NCI-H2227 (cell line): ENCODE measurements at regions not wholly inside any gene's neighbourhood (a gene's known extent, or its start where the extent isn't known, plus 50 kb on each side); places are given as distances from the start of the nearest gene placed in this dataset.

Source experiments
- DNase-seq: peaks from one replicate; lab custom pipeline; 2025; ENCODE audit not compliant: unreplicated experiment; lab: John Stamatoyannopoulos, UW

- no peak for DNase-seq
These were observed 156.3 kb downstream of the SLC7A11 start for GRCh38 chr4:138085736-138086305.

DNA sequence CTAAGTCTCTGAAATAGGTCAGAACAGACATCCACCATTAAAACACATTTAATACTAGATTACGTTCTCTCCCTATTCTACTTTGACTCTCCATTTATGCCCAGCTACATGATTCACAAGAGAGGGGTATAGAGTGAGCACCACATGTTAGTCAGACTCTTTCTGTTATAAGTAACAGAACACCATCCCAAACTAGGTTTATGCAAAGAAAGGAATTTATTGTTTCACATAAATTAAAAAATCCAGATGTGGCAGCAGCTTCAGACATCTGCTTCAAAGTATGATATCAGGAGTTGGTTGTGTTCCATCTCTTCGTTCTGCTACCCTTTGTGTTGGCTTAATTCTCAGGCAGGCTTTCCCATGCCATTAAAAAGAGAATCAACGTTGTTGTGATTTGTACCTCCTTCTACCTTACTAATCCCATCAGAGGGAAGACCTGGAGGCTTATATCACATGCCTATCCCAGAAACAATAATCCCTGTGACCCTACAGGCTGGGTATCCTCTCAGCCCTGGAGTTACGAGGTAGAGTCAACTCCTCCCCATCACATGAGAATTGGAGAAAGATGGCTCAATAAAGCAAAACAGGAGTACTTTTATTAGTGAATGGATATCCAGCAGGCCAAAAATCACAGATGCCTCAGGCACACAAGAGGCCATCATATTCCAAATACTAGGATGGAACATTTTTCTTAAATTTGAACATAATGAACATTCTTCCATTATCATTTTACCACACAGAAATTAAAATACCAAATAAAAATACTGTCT, 163.2 kb downstream of the SLC7A11 start:
- DNase-seq = no peak

- no peak for DNase-seq
These were observed 163.9 kb downstream of the SLC7A11 start for GRCh38 chr4:138078253-138078652.

DNA sequence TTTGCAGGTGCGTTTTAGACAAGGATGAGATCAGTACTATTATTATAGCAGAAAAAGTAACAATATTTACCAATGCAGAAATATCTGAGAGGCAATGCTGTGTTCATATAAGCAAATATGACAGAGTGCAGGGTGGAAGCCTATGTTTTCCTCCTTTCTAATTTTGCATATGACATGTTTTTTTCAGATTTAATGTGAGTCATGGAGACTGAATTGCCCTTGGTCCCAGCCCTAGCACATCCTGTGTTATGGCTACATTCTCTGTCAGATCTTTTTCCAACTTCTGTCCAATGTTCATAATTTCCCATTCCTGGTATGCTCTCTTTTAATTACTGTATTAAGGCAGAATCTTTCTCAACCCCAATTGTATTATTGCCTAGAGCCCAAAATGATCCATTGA, 165.6 kb downstream of the SLC7A11 start:
- no peak for DNase-seq

DNA sequence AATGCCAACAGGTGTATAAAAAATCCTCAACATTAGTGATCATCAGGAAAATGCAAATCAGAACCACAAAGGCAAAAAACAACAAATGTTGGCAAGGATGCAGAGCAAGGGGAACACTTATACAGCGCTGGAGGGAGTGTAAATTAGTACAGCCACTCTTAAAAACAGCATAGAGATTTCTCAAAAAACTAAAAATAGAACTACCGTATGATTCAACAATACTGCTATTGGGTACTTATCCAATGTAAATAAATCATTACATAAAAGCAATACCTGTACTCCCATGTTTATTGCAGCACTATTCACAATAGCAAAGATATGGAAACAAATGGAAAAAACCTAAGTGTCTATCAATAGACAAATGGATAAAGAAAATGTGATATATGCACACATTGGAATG, 171.3 kb downstream of the SLC7A11 start:
- DNase-seq = no peak

DNA sequence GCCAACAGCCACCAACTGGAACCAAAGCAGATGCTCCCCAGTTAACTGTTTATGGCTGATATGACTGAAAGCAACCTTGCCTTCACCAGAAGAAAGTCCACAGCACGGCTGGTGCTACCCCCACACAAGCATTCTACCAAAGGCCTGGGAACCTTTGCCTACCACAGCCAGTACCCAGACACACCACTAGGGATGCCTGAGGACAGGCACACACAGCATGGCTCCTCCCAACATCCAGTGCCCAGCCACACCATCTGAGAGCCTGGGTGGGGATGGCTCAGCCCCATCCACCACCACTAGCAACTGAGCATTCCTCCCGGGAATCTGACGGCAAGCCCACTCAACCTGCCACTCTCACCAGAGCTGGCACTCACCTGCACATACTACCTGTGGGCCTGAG, 178.6 kb downstream of the SLC7A11 start:
- no peak for DNase-seq

DNA sequence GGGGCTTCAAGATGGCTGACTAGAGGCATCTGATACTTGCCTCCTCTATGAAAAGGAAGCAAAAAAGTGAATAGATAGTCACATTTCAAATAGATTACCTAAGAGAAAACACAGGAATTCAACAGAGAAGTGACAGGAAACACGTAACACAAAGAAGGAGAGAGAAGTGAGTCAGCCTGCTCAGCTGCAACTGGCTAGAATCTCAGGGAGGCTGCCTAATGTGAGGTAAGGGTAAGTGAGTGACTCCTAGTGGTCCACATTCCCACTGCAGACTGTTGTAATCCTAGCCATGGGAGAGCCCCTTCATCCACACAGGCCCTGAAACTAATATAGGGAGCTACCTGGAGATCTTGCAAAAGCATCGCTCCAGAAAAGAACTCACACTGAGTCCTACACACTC, 179.2 kb downstream of the SLC7A11 start:
- DNase-seq = no peak

GRCh38 chr4:138056541-138056940, 185.6 kb downstream of the SLC7A11 start:
- no peak for DNase-seq

DNA sequence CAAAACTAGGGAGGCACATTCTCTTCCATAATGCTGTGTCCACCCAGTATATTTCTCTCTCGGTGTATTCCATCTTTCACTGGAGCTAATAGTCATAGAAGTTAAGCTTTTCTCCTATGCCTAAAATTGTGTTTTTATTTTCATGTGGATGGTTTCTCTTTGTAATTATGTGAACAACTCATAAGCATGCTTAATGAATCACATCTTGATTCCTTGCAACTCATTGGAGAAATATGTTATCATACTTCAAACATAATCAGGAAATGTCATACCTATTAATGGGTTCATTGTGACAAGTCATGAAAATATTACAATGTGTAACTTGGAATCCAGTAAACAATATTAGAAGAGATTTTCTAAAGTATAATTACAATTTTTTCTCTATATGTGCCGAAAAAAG, 186.3 kb downstream of the SLC7A11 start:
- DNase-seq = no peak

GRCh38 chr4:138053641-138054301, 188.4 kb downstream of the SLC7A11 start:
- DNase-seq = peak; percentile 49

GRCh38 chr4:138052806-138053632, 189.1 kb downstream of the SLC7A11 start:
- peak; percentile 4 for DNase-seq

- no peak for DNase-seq
These were observed 191.0 kb downstream of the SLC7A11 start for GRCh38 chr4:138051157-138051556.

- DNase-seq = peak; percentile 10
These were observed 191.5 kb downstream of the SLC7A11 start for GRCh38 chr4:138050601-138051000.

GRCh38 chr4:138049355-138049754, 192.8 kb downstream of the SLC7A11 start:
- DNase-seq = no peak

DNA sequence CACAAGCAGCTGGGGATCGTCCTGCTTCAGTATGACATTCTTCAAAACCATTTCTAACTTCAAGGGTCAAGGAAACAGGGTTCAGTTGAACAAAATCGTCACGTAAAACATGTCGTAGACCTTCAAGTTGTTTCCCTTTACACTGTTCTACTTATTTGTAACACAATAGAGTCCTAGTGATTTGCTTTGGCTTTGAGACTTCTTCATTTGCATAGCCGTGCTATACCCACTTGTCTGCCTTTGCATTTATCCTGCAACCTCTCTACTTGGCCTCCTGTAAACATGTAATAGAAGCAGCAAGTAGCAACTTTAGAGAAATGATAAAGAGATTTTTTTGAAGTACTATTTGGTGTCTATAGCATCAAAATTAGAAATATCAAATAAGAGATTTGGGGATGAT, 194.9 kb downstream of the SLC7A11 start:
- no peak for DNase-seq

GRCh38 chr4:138045036-138045435, 197.1 kb downstream of the SLC7A11 start:
- DNase-seq = peak; percentile 1

GRCh38 chr4:138039010-138039409, 203.1 kb downstream of the SLC7A11 start:
- DNase-seq = no peak

DNA sequence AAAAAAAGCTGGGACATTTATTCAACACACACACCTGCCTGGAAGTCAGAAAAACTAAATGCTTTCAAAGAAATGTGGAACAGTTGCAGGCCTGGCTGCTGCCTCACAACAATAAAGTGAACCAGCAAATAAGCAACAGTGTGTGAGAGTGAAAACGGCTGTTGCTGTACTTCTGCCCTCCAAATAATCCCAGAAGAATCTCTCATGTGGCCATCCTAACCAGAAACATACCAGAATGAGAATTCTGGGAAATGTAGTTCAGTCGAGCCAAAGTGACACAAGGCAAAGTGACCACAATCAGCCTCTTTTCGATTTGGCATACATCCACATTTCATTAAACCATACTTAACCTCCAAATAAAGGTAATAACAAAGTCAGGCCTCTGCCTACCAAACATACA, 204.5 kb downstream of the SLC7A11 start:
- DNase-seq = no peak

DNA sequence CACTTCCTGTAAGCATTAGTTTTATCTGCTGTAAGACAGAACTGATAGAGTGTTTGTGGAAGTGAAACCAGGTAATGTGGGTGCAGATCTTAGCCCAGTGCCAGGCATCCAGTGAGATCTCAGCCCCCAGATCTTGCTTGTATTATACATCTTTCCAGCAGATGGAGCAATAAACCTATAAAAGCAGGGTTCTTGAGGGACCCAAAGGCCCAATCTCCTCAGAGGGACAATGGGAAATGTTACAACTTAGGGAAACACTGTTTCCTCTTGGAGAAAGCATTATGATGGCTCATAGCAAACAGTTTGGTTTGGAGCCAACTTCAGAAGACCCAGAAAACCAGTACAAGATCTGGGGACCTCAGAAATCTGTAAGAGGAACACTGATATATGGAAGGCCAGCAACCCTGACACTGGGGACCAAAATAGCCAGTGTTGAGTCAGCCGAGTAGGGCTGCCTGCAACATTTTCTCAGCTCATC, 206.3 kb downstream of the SLC7A11 start:
- DNase-seq = peak; percentile 48

DNA sequence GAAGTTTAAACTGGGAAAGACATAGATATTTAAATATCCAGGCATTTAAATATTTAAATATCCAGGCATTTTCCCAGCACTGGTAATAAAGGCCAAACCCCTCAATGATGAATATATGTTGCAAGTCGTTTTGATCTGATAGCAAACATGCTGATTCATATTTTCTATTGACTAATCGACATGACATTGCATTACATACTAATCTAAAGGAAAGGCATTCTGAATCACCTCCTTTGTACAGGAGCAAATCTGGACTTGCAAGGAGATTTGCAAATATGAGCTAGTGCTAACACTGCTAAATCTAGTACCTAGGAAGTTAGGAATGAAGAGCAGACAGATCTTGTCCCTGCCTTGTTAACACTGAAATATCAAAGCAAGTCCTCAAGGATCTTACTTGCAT, 207.3 kb downstream of the SLC7A11 start:
- DNase-seq = no peak

DNA sequence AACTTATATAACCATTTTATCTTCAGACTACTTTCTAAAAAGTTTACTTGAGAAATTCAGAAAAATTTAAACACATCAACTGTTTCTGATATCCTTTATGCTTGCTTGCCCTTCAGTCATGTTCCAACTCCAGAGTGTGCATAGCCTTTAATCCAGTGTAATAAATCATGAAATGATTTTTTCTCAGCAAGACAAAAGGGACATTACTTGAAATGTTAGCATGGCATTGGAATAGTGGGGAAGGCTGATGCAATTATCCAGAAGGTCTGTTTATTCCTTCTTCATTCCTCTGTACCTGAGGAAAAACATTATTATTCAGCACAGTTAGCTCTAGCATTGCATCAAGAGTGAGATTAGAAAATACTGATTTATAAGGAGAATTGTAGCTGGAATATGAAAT, 209.9 kb downstream of the SLC7A11 start:
- DNase-seq = no peak
